Stomach (tissue), 4 donors: ENCODE measurements at regions not wholly inside any gene's neighbourhood (a gene's known extent, or its start where the extent isn't known, plus 50 kb on each side); places are given as distances from the start of the nearest gene placed in this dataset.

ENCODE experiments used
- CTCF ChIP-seq, 7 experiments: fragments of 450-650 bp in 4 of 7; fragments of 200-600 bp in 3 of 7; sonication (generic) in 3 of 7; IDR thresholded peaks; one replicate each; pipeline ENCODE4 v1.5.1; 2016 to 2019; ENCODE audit warnings: antibody characterized with exemption in 7 of 7, control low read depth in 2 of 7, mild to moderate bottlenecking in 1 of 7
- POLR2A ChIP-seq, 4 donors: fragments of 450-650 bp; IDR thresholded peaks; one replicate each; pipeline ENCODE4 v1.6.1; 2016; ENCODE audit warnings: antibody characterized with exemption in 4 of 4, control low read depth in 2 of 4, mild to moderate bottlenecking in 1 of 4, moderate library complexity in 1 of 4

- TF ChIP-seq CTCF (IDR thresholded peaks at IDR 0.05), result no peak
- TF ChIP-seq POLR2A (IDR thresholded peaks at IDR 0.05), result no peak
Measured at GRCh38 chr7:46127814-46128213, 206.7 kb upstream of the IGFBP3 start.
